ENCODE measurements at regions not wholly inside any gene's neighbourhood (a gene's known extent, or its start where the extent isn't known, plus 50 kb on each side); places are given as distances from the start of the nearest gene placed in this dataset.

DNA sequence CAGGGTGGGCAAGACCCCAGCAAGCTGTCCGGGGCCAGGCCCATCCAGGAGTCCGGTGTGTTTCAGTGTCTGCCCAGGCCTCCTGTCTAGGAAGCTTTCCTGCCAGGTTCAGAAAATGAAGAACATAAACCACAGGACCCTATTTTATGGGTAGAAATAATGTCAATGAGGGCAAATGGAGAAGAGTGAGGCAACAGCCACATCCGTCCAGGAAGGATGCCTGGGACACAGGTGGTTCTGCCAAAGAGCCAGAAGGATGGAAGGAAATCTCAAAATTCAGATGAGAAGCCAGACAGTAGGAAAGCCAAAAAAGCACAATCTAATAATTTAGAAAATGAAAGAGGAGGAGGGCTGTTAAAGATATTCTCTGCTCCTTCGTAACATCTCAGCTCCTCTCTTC, 262.3 kb downstream of the AUH start:
- intact Hi-C loops (cut with micrococcal nuclease) = no loop called here
- H3K4me1 ChIP-seq (ENCODE audit: control insufficient read depth, extremely low read depth, insufficient read depth, low read length) = peaks cover 2% of the 10 kb centered on the region
- BruUV-seq (replicated peaks) = no TSS peak
- CTCF ChIA-PET = interaction anchor here (0.8 to 3.1 kb wide), 9 partner anchors 9 to 1501 kb away, joined by 3 to 19 read pairs (median 4); no protein-coding TSS in a partner anchor
- no peak overlapping the region for H3K27ac ChIP-seq (ENCODE audit: insufficient read depth, low read depth, low read length)
- no peaks in the 10 kb centered on the region for H3K9me3 ChIP-seq (replicated peaks; ENCODE audit: control insufficient read depth, insufficient read depth, low read length)
- H3K9me1 ChIP-seq (replicated peaks; ENCODE audit: control insufficient read depth, extremely low read depth, insufficient read depth, low read length) = no peaks in the 10 kb centered on the region
- DNase-seq (ENCODE audit: low read depth, low spot score) = no peak
- H3K9ac ChIP-seq (replicated peaks; ENCODE audit: extremely low read depth, insufficient read depth, low read length) = no peak overlapping the region
- TF ChIP-seq, protein P1, sequence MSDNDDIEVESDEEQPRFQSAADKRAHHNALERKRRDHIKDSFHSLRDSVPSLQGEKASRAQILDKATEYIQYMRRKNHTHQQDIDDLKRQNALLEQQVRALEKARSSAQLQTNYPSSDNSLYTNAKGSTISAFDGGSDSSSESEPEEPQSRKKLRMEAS (IDR thresholded peaks at IDR 0.05; ENCODE audit: insufficient read depth, insufficient read length) = no peak
- TF ChIP-seq POLR2A (IDR thresholded peaks at IDR 0.05; ENCODE audit: low read depth, low read length) (no peak), FOS (IDR thresholded peaks at IDR 0.05; ENCODE audit: borderline replicate concordance, insufficient read depth, low read length) (no peak), MYC (IDR thresholded peaks at IDR 0.05; ENCODE audit: low read depth, low read length) (no peak), POLR2AphosphoS5 (IDR thresholded peaks at IDR 0.05; ENCODE audit: insufficient read depth, low read depth, low read length) (no peak), GATA2 (IDR thresholded peaks at IDR 0.05; ENCODE audit: insufficient read depth, insufficient read length, low read depth, low read length) (no peak)
- TF ChIP-seq, protein P2, sequence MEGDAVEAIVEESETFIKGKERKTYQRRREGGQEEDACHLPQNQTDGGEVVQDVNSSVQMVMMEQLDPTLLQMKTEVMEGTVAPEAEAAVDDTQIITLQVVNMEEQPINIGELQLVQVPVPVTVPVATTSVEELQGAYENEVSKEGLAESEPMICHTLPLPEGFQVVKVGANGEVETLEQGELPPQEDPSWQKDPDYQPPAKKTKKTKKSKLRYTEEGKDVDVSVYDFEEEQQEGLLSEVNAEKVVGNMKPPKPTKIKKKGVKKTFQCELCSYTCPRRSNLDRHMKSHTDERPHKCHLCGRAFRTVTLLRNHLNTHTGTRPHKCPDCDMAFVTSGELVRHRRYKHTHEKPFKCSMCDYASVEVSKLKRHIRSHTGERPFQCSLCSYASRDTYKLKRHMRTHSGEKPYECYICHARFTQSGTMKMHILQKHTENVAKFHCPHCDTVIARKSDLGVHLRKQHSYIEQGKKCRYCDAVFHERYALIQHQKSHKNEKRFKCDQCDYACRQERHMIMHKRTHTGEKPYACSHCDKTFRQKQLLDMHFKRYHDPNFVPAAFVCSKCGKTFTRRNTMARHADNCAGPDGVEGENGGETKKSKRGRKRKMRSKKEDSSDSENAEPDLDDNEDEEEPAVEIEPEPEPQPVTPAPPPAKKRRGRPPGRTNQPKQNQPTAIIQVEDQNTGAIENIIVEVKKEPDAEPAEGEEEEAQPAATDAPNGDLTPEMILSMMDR (IDR thresholded peaks at IDR 0.05; ENCODE audit: extremely low read depth in 1 of 2, insufficient read depth in 1 of 2, low read depth in 1 of 2, low read length in 2 of 2) = no peak
- no peaks in the 10 kb centered on the region for H3K36me3 ChIP-seq (ENCODE audit: control insufficient read depth in 2 of 2, extremely low read depth in 1 of 2, insufficient read depth in 2 of 2, low read length in 2 of 2)
- no peaks in the 10 kb centered on the region for H4K20me1 ChIP-seq (replicated peaks; ENCODE audit: control insufficient read depth, extremely low read depth, insufficient read depth, low read length)
- FAIRE-seq = no peak
- H3K4me2 ChIP-seq (ENCODE audit: insufficient read depth, low read length) = no peak overlapping the region
- H2AFZ ChIP-seq (ENCODE audit: low read depth, low read length) = no peak overlapping the region
- dilution Hi-C loops (cut with MboI; ENCODE audit: extremely low pct_ligation_motif_present, low sequenced_read_pairs) = no loop called here
- no peak overlapping the region for H3K4me3 ChIP-seq (replicated peaks in 1 of 3; ENCODE audit: insufficient read depth in 1 of 3, low read depth in 1 of 3, low read length in 3 of 3)
- POLR2A ChIA-PET = no interaction called here
- no peaks in the 10 kb centered on the region for H3K79me2 ChIP-seq (ENCODE audit: control insufficient read depth, insufficient read depth, low read length)
- H3K27me3 ChIP-seq (ENCODE audit: control insufficient read depth in 2 of 2, insufficient read depth in 2 of 2, low read length in 2 of 2) = peaks cover 0 to 4% of the 10 kb centered on the region in 2 experiments
